Naive thymus-derived CD4-positive, alpha-beta T cell (primary cell): ENCODE measurements at regions not wholly inside any gene's neighbourhood (a gene's known extent, or its start where the extent isn't known, plus 50 kb on each side); places are given as distances from the start of the nearest gene placed in this dataset.
A peak's percentile ranks its signal among the peaks of the same experiment; 100 is the strongest.

Source experiments
- ATAC-seq: fragments of 150-1000 bp; cut with Tn5 transposase; 2 replicates; pipeline ENCODE4 v1.10.0; 2021; ENCODE audit warnings: mild to moderate bottlenecking, moderate library complexity
- CTCF ChIA-PET: fragments of 350-600 bp; sonication (Branson Sonifier 250); formaldehyde crosslinking; loops from one replicate; lab custom pipeline; 2021; ENCODE audit warnings: antibody characterized with exemption; lab: Charles Lee
- POLR2A ChIA-PET: fragments of 350-600 bp; sonication (Branson Sonifier 250); formaldehyde crosslinking; loops from one replicate; lab custom pipeline; 2021; ENCODE audit warnings: antibody characterized with exemption, inconsistent platforms; lab: Charles Lee
- DNase-seq, 9 donors: peaks; one replicate each; pipeline versions ENCODE4 v3.0.0 to v3.0.0-alpha.2; 2020 to 2022; ENCODE audit warnings: mixed read lengths in 1 of 9
- H3K27ac ChIP-seq: one replicate; pipeline ENCODE4 v1.7.0; 2013; ENCODE audit warnings: mild to moderate bottlenecking, low read depth, low read length, moderate library complexity
- H3K27me3 ChIP-seq, 2 donors: one replicate each; pipeline ENCODE4 v1.7.0; 2013; ENCODE audit warnings: low read length in 2 of 2, mild to moderate bottlenecking in 2 of 2, moderate library complexity in 2 of 2; ENCODE audit not compliant: control insufficient read depth in 2 of 2, insufficient read depth in 2 of 2
- H3K36me3 ChIP-seq, 3 experiments: 1 replicate in 2 of 3; 2 replicates in 1 of 3; pipeline ENCODE4 v1.7.0; 2013; ENCODE audit warnings: low read length in 3 of 3, mild to moderate bottlenecking in 3 of 3, moderate library complexity in 1 of 3; ENCODE audit not compliant: insufficient read depth in 3 of 3, control insufficient read depth in 2 of 3
- H3K4me1 ChIP-seq, 2 donors: one replicate each; pipeline ENCODE4 v1.7.0; 2013; ENCODE audit warnings: low read length in 2 of 2, mild to moderate bottlenecking in 2 of 2, moderate library complexity in 1 of 2; ENCODE audit not compliant: control insufficient read depth in 2 of 2, insufficient read depth in 2 of 2
- H3K4me3 ChIP-seq: 2 replicates; pipeline ENCODE4 v1.7.0; 2013; ENCODE audit warnings: mild to moderate bottlenecking, low read length
- H3K9me3 ChIP-seq, 3 experiments: 1 replicate in 2 of 3; 2 replicates in 1 of 3; pipeline ENCODE4 v1.7.0; 2013; ENCODE audit warnings: low read length in 3 of 3; ENCODE audit not compliant: control insufficient read depth in 2 of 3
- H3K27ac Mint-ChIP-seq, 9 donors: one replicate each; pipeline ENCODE4 v1.8.0; 2020 to 2022; ENCODE audit warnings: mixed read lengths in 9 of 9, mild to moderate bottlenecking in 8 of 9, moderate library complexity in 5 of 9, inconsistent platforms in 2 of 9
- H3K27me3 Mint-ChIP-seq, 5 donors: one replicate each; pipeline ENCODE4 v1.8.0; 2021 to 2022; ENCODE audit warnings: mixed read lengths in 5 of 5, mild to moderate bottlenecking in 1 of 5
- H3K36me3 Mint-ChIP-seq, 5 donors: one replicate each; pipeline ENCODE4 v1.8.0; 2020 to 2022; ENCODE audit warnings: mixed read lengths in 5 of 5, mild to moderate bottlenecking in 3 of 5, inconsistent platforms in 1 of 5
- H3K4me1 Mint-ChIP-seq, 7 donors: one replicate each; pipeline ENCODE4 v1.8.0; 2020 to 2022; ENCODE audit warnings: mixed read lengths in 7 of 7, mild to moderate bottlenecking in 3 of 7, inconsistent platforms in 1 of 7
- H3K4me3 Mint-ChIP-seq, 10 donors: one replicate each; pipeline ENCODE4 v1.8.0; 2020 to 2022; ENCODE audit warnings: mild to moderate bottlenecking in 10 of 10, mixed read lengths in 10 of 10, moderate library complexity in 6 of 10, inconsistent platforms in 2 of 10
- H3K9me3 Mint-ChIP-seq, 11 donors: one replicate each; pipeline ENCODE4 v1.8.0; 2020 to 2022; ENCODE audit warnings: mixed read lengths in 11 of 11, mild to moderate bottlenecking in 4 of 11, inconsistent platforms in 1 of 11, moderate library complexity in 1 of 11
- intact Hi-C, 2 donors: fragments of 100-400 bp; cut with micrococcal nuclease; formaldehyde crosslinking; loops; one replicate each; pipeline ENCODE4 v1.15.1; 2023

- Mint-ChIP-seq H3K27me3 (no peaks in the 10 kb centered on the region), H3K9me3 (peaks cover 0 to 10% (median 5%) of the 10 kb centered on the region in 11 donors), H3K4me1 (no peaks in the 10 kb centered on the region), H3K4me3 (no peak overlapping the region), H3K36me3 (no peaks in the 10 kb centered on the region), H3K27ac (no peak overlapping the region)
- DNase-seq: no peak
- ChIA-PET CTCF (no interaction called here), POLR2A (no interaction called here)
- Histone ChIP-seq H3K27me3 (no peaks in the 10 kb centered on the region), H3K4me3 (no peak overlapping the region), H3K4me1 (no peaks in the 10 kb centered on the region), H3K9me3 (no peaks in the 10 kb centered on the region), H3K27ac (no peak overlapping the region), H3K36me3 (no peaks in the 10 kb centered on the region)
- intact Hi-C loops: no loop called here
- ATAC-seq: no peak
Observed at GRCh38 chr4:180852738-180853137, 1390.5 kb upstream of the TENM3 start.

GRCh38 chr4:180855184-180855583, 1388.0 kb upstream of the TENM3 start:
- Mint-ChIP-seq H3K36me3 (no peaks in the 10 kb centered on the region), H3K27ac (no peak overlapping the region), H3K9me3 (peaks cover 0 to 15% (median 8%) of the 10 kb centered on the region in 11 donors), H3K4me1 (no peaks in the 10 kb centered on the region), H3K4me3 (no peak overlapping the region), H3K27me3 (no peaks in the 10 kb centered on the region)
- intact Hi-C loops: no loop called here
- no peaks in the 10 kb centered on the region for H3K36me3 ChIP-seq
- no peak overlapping the region for H3K4me3 ChIP-seq
- ChIA-PET POLR2A (no interaction called here), CTCF (no interaction called here)
- H3K4me1 ChIP-seq: no peaks in the 10 kb centered on the region
- no peak for DNase-seq
- H3K27ac ChIP-seq: no peak overlapping the region
- no peaks in the 10 kb centered on the region for H3K27me3 ChIP-seq
- H3K9me3 ChIP-seq: no peaks in the 10 kb centered on the region
- ATAC-seq: no peak

GRCh38 chr4:180860089-180860720, 1383.0 kb upstream of the TENM3 start:
- no peak overlapping the region for H3K27ac Mint-ChIP-seq

GRCh38 chr4:180861651-180862050, 1381.6 kb upstream of the TENM3 start:
- Mint-ChIP-seq H3K9me3 (peaks cover 0 to 22% (median 14%) of the 10 kb centered on the region in 11 donors), H3K4me3 (no peak overlapping the region), H3K27ac (no peak overlapping the region), H3K4me1 (no peaks in the 10 kb centered on the region), H3K36me3 (no peaks in the 10 kb centered on the region), H3K27me3 (no peaks in the 10 kb centered on the region)
- DNase-seq (no peak), ATAC-seq (no peak)
- no peaks in the 10 kb centered on the region for H3K36me3 ChIP-seq
- intact Hi-C loops: no loop called here
- H3K27me3 ChIP-seq: no peaks in the 10 kb centered on the region
- no peak overlapping the region for H3K4me3 ChIP-seq
- ChIA-PET CTCF (no interaction called here), POLR2A (no interaction called here)
- H3K9me3 ChIP-seq: no peaks in the 10 kb centered on the region
- no peak overlapping the region for H3K27ac ChIP-seq
- H3K4me1 ChIP-seq: no peaks in the 10 kb centered on the region

More at GRCh38 chr4:180860089-180860720, 1383.0 kb upstream of the TENM3 start:
- Histone ChIP-seq H3K4me3 (no peak overlapping the region), H3K9me3 (no peaks in the 10 kb centered on the region), H3K27me3 (no peaks in the 10 kb centered on the region), H3K27ac (no peak overlapping the region), H3K36me3 (no peaks in the 10 kb centered on the region), H3K4me1 (no peaks in the 10 kb centered on the region)
- Mint-ChIP-seq H3K36me3 (no peaks in the 10 kb centered on the region), H3K9me3 (peaks cover 0 to 22% (median 15%) of the 10 kb centered on the region in 11 donors), H3K27me3 (no peaks in the 10 kb centered on the region), H3K4me1 (no peaks in the 10 kb centered on the region), H3K4me3 (no peak overlapping the region)
- ATAC-seq (no peak), DNase-seq (no peak)
- intact Hi-C loops: no loop called here
- ChIA-PET CTCF (no interaction called here), POLR2A (no interaction called here)

- Histone ChIP-seq H3K9me3 (no peaks in the 10 kb centered on the region), H3K4me3 (no peak overlapping the region), H3K36me3 (no peaks in the 10 kb centered on the region), H3K27ac (no peak overlapping the region), H3K27me3 (no peaks in the 10 kb centered on the region), H3K4me1 (no peaks in the 10 kb centered on the region)
- DNase-seq: no peak
- POLR2A ChIA-PET: no interaction called here
- Mint-ChIP-seq H3K27me3 (no peaks in the 10 kb centered on the region), H3K4me1 (no peaks in the 10 kb centered on the region), H3K4me3 (no peak overlapping the region), H3K36me3 (no peaks in the 10 kb centered on the region), H3K9me3 (peaks cover 0 to 12% (median 4%) of the 10 kb centered on the region in 11 donors), H3K27ac (no peak overlapping the region)
- CTCF ChIA-PET: no interaction called here
- intact Hi-C loops: no loop called here
- ATAC-seq: peak; percentile 26
Observed at GRCh38 chr4:180866933-180867643, 1376.1 kb upstream of the TENM3 start.

- intact Hi-C loops: no loop called here
- ChIA-PET POLR2A (no interaction called here), CTCF (no interaction called here)
- Histone ChIP-seq H3K27ac (no peak overlapping the region), H3K9me3 (peaks cover 0 to 4% (median 0%) of the 10 kb centered on the region in 3 experiments), H3K27me3 (no peaks in the 10 kb centered on the region), H3K4me3 (no peak overlapping the region), H3K4me1 (no peaks in the 10 kb centered on the region), H3K36me3 (no peaks in the 10 kb centered on the region)
- Mint-ChIP-seq H3K4me3 (no peak overlapping the region), H3K27ac (no peak overlapping the region), H3K9me3 (peaks cover 0 to 21% (median 4%) of the 10 kb centered on the region in 11 donors), H3K36me3 (peaks cover 0 to 4% (median 0%) of the 10 kb centered on the region in 5 donors), H3K27me3 (no peaks in the 10 kb centered on the region), H3K4me1 (no peaks in the 10 kb centered on the region)
- DNase-seq (no peak), ATAC-seq (no peak)
Observed at GRCh38 chr4:180870623-180871022, 1372.6 kb upstream of the TENM3 start.

GRCh38 chr4:180898305-180898704, 1344.9 kb upstream of the TENM3 start:
- no peaks in the 10 kb centered on the region for H3K4me1 Mint-ChIP-seq
- ATAC-seq (no peak), DNase-seq (no peak)
- CTCF ChIA-PET: no interaction called here
- no peaks in the 10 kb centered on the region for H3K27me3 ChIP-seq
- H3K27ac Mint-ChIP-seq: no peak overlapping the region
- H3K36me3 ChIP-seq: no peaks in the 10 kb centered on the region
- no peak overlapping the region for H3K27ac ChIP-seq
- H3K9me3 Mint-ChIP-seq: peaks cover 0 to 18% (median 8%) of the 10 kb centered on the region in 11 donors
- H3K27me3 Mint-ChIP-seq: no peaks in the 10 kb centered on the region
- H3K36me3 Mint-ChIP-seq: no peaks in the 10 kb centered on the region
- H3K9me3 ChIP-seq: no peaks in the 10 kb centered on the region
- no peak overlapping the region for H3K4me3 Mint-ChIP-seq
- H3K4me1 ChIP-seq: no peaks in the 10 kb centered on the region
- POLR2A ChIA-PET: no interaction called here
- intact Hi-C loops: no loop called here
- H3K4me3 ChIP-seq: no peak overlapping the region
